Gastroesophageal sphincter (tissue), 3 donors: ENCODE measurements at regions not wholly inside any gene's neighbourhood (a gene's known extent, or its start where the extent isn't known, plus 50 kb on each side); places are given as distances from the start of the nearest gene placed in this dataset.

Source experiments
- EP300 ChIP-seq: sonication (generic); formaldehyde crosslinking; IDR thresholded peaks from one replicate; pipeline ENCODE4 v1.6.1; 2017; ENCODE audit warnings: antibody characterized with exemption, mild to moderate bottlenecking
- POLR2A ChIP-seq, 2 donors: fragments of 450-650 bp; IDR thresholded peaks; one replicate each; pipeline ENCODE4 v1.6.1; 2017; ENCODE audit warnings: antibody characterized with exemption in 2 of 2, mild to moderate bottlenecking in 2 of 2, moderate library complexity in 1 of 2
- POLR2AphosphoS5 ChIP-seq: sonication (generic); formaldehyde crosslinking; IDR thresholded peaks from one replicate; pipeline ENCODE4 v1.6.1; 2017; ENCODE audit warnings: antibody characterized with exemption
- TF ChIP-seq, protein P1 (sequence below), 4 experiments: fragments of 200-600 bp in 2 of 4; fragments of 450-650 bp in 2 of 4; sonication (generic) in 1 of 4; IDR thresholded peaks; one replicate each; pipeline ENCODE4 v1.5.1; 2017 to 2019; ENCODE audit warnings: antibody characterized with exemption in 4 of 4, mild to moderate bottlenecking in 2 of 4, moderate library complexity in 2 of 4

DNA sequence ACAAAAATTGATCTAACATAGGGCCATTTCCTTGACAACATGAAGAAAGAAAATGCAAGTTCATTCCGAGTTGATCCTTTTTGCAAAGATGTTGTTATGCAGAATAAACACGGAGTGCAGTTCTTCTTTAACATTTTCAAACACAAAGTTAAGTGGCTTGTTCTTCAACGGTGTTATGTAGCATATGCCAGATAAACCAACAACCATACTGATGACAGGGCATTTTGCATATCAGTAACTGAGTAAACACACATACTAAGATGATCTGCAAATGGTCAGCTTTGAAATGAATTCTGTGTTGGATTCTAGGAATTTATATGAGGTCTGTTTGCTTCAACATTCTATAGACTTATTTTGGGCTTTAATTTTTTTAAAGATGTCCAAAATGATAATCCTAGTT is 266.4 kb downstream of the GPD2 start:
- TF ChIP-seq, protein P1, sequence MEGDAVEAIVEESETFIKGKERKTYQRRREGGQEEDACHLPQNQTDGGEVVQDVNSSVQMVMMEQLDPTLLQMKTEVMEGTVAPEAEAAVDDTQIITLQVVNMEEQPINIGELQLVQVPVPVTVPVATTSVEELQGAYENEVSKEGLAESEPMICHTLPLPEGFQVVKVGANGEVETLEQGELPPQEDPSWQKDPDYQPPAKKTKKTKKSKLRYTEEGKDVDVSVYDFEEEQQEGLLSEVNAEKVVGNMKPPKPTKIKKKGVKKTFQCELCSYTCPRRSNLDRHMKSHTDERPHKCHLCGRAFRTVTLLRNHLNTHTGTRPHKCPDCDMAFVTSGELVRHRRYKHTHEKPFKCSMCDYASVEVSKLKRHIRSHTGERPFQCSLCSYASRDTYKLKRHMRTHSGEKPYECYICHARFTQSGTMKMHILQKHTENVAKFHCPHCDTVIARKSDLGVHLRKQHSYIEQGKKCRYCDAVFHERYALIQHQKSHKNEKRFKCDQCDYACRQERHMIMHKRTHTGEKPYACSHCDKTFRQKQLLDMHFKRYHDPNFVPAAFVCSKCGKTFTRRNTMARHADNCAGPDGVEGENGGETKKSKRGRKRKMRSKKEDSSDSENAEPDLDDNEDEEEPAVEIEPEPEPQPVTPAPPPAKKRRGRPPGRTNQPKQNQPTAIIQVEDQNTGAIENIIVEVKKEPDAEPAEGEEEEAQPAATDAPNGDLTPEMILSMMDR (IDR thresholded peaks at IDR 0.05): no peak
- TF ChIP-seq POLR2A (IDR thresholded peaks at IDR 0.05) (no peak), EP300 (no peak), POLR2AphosphoS5 (no peak)
